ENCODE measurements at regions not wholly inside any gene's neighbourhood (a gene's known extent, or its start where the extent isn't known, plus 50 kb on each side); places are given as distances from the start of the nearest gene placed in this dataset.

DNA sequence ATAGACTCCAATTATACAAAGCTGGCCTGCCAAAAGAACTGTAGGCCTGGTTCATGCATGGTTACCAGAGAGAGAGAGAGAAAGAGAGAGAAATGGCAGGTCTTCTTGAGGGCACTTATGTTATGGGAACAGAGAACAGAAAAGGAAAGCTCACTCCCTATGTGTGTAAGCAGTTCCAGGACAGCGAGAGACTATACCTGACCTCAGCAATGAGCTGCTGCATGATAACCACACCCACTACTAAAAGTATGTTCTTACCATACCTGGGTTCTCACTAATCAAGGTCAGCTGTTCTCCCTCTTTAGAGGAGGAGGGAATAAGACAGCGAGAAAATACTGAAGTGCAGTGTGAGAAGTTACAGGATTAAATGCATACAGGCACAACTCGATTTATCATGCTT, 583.3 kb downstream of the GBA3 start:
- Histone ChIP-seq H3K4me3 (ENCODE audit: low read length) (no peak overlapping the region), H3K27ac (ENCODE audit: low read depth, low read length) (no peak overlapping the region), H3K4me1 (ENCODE audit: insufficient read depth, low read length) (no peaks in the 10 kb centered on the region), H3K36me3 (ENCODE audit: insufficient read depth, low read length) (no peaks in the 10 kb centered on the region), H3K9me3 (ENCODE audit: low read length) (no peaks in the 10 kb centered on the region), H3K27me3 (ENCODE audit: insufficient read depth, low read length, poor library complexity, severe bottlenecking) (no peaks in the 10 kb centered on the region)
- Mint-ChIP-seq H3K27me3 (no peaks in the 10 kb centered on the region), H3K27ac (no peak overlapping the region), H3K9me3 (peaks cover 0 to 22% (median 6%) of the 10 kb centered on the region in 5 donors), H3K36me3 (no peaks in the 10 kb centered on the region), H3K4me1 (no peaks in the 10 kb centered on the region), H3K4me3 (no peak overlapping the region)
- no peak for DNase-seq
- POLR2A ChIA-PET: no interaction called here
- CTCF ChIA-PET: no interaction called here

DNA sequence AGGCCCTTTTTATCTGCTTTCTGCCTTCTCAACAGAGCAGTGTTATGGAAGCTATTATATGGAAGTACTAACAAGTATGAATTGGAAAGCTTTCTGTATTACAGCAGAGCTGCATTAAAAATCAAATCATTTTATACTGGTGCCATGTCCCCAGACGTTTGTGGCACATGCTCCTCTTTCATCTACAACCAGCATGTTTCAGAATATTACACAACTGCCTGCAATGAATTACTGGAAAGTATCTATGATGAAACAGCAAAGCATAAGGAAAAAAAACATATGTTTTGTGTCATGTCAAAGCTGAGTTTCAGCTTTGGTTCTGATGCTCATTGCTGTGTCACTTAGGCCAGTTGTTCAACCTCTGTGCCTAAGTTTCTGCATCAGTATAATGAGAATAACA, 576.8 kb downstream of the GBA3 start:
- no peaks in the 10 kb centered on the region for H3K9me3 ChIP-seq (ENCODE audit: low read length)
- H3K27me3 ChIP-seq (ENCODE audit: insufficient read depth, low read length, poor library complexity, severe bottlenecking): no peaks in the 10 kb centered on the region
- no peak overlapping the region for H3K27ac ChIP-seq (ENCODE audit: low read depth, low read length)
- no peaks in the 10 kb centered on the region for H3K4me1 ChIP-seq (ENCODE audit: insufficient read depth, low read length)
- no peaks in the 10 kb centered on the region for H3K36me3 Mint-ChIP-seq
- H3K4me1 Mint-ChIP-seq: no peaks in the 10 kb centered on the region
- DNase-seq: no peak
- ChIA-PET CTCF (no interaction called here), POLR2A (no interaction called here)
- peaks cover 4 to 18% (median 7%) of the 10 kb centered on the region in 5 donors for H3K9me3 Mint-ChIP-seq
- no peaks in the 10 kb centered on the region for H3K36me3 ChIP-seq (ENCODE audit: insufficient read depth, low read length)
- no peak overlapping the region for H3K27ac Mint-ChIP-seq
- H3K4me3 Mint-ChIP-seq: no peak overlapping the region
- no peak overlapping the region for H3K4me3 ChIP-seq (ENCODE audit: low read length)
- no peaks in the 10 kb centered on the region for H3K27me3 Mint-ChIP-seq

GRCh38 chr4:23268072-23268771, 575.5 kb downstream of the GBA3 start:
- Histone ChIP-seq H3K9me3 (ENCODE audit: low read length) (no peaks in the 10 kb centered on the region), H3K4me3 (ENCODE audit: low read length) (no peak overlapping the region), H3K36me3 (ENCODE audit: insufficient read depth, low read length) (no peaks in the 10 kb centered on the region), H3K4me1 (ENCODE audit: insufficient read depth, low read length) (no peaks in the 10 kb centered on the region), H3K27me3 (ENCODE audit: insufficient read depth, low read length, poor library complexity, severe bottlenecking) (no peaks in the 10 kb centered on the region), H3K27ac (ENCODE audit: low read depth, low read length) (no peak overlapping the region)
- no peaks in the 10 kb centered on the region for H3K27me3 Mint-ChIP-seq
- H3K9me3 Mint-ChIP-seq: peaks cover 4 to 16% (median 7%) of the 10 kb centered on the region in 5 donors
- no peak overlapping the region for H3K4me3 Mint-ChIP-seq
- CTCF ChIA-PET: no interaction called here
- no peaks in the 10 kb centered on the region for H3K36me3 Mint-ChIP-seq
- POLR2A ChIA-PET: no interaction called here
- no peak for DNase-seq
- no peaks in the 10 kb centered on the region for H3K4me1 Mint-ChIP-seq
- no peak overlapping the region for H3K27ac Mint-ChIP-seq

- H3K36me3 Mint-ChIP-seq: no peaks in the 10 kb centered on the region
- no peak overlapping the region for H3K27ac Mint-ChIP-seq
- H3K4me1 ChIP-seq (ENCODE audit: insufficient read depth, low read length): no peaks in the 10 kb centered on the region
- H3K4me3 ChIP-seq (ENCODE audit: low read length): no peak overlapping the region
- CTCF ChIA-PET: no interaction called here
- no peaks in the 10 kb centered on the region for H3K36me3 ChIP-seq (ENCODE audit: insufficient read depth, low read length)
- no peaks in the 10 kb centered on the region for H3K27me3 Mint-ChIP-seq
- POLR2A ChIA-PET: no interaction called here
- H3K9me3 Mint-ChIP-seq: peaks cover 3 to 15% (median 8%) of the 10 kb centered on the region in 5 donors
- H3K27ac ChIP-seq (ENCODE audit: low read depth, low read length): no peak overlapping the region
- H3K27me3 ChIP-seq (ENCODE audit: insufficient read depth, low read length, poor library complexity, severe bottlenecking): no peaks in the 10 kb centered on the region
- no peaks in the 10 kb centered on the region for H3K9me3 ChIP-seq (ENCODE audit: low read length)
- H3K4me1 Mint-ChIP-seq: no peaks in the 10 kb centered on the region
- H3K4me3 Mint-ChIP-seq: no peak overlapping the region
- no peak for DNase-seq
These were observed 573.7 kb downstream of the GBA3 start for GRCh38 chr4:23266401-23266800.

GRCh38 chr4:23260511-23260910, 567.8 kb downstream of the GBA3 start:
- Mint-ChIP-seq H3K9me3 (peaks cover 0 to 8% (median 5%) of the 10 kb centered on the region in 5 donors), H3K36me3 (no peaks in the 10 kb centered on the region), H3K4me1 (no peaks in the 10 kb centered on the region), H3K4me3 (no peak overlapping the region), H3K27me3 (no peaks in the 10 kb centered on the region), H3K27ac (no peak overlapping the region)
- DNase-seq: no peak
- Histone ChIP-seq H3K4me1 (ENCODE audit: insufficient read depth, low read length) (no peaks in the 10 kb centered on the region), H3K36me3 (ENCODE audit: insufficient read depth, low read length) (no peaks in the 10 kb centered on the region), H3K27ac (ENCODE audit: low read depth, low read length) (no peak overlapping the region), H3K27me3 (ENCODE audit: insufficient read depth, low read length, poor library complexity, severe bottlenecking) (no peaks in the 10 kb centered on the region), H3K4me3 (ENCODE audit: low read length) (no peak overlapping the region), H3K9me3 (ENCODE audit: low read length) (no peaks in the 10 kb centered on the region)
- ChIA-PET POLR2A (no interaction called here), CTCF (no interaction called here)

GRCh38 chr4:23245203-23245832, 552.6 kb downstream of the GBA3 start:
- Mint-ChIP-seq H3K9me3 (peaks cover 4 to 17% (median 11%) of the 10 kb centered on the region in 5 donors), H3K36me3 (peaks cover 0 to 2% (median 0%) of the 10 kb centered on the region in 3 donors), H3K27ac (no peak overlapping the region), H3K4me1 (no peaks in the 10 kb centered on the region), H3K27me3 (no peaks in the 10 kb centered on the region), H3K4me3 (no peak overlapping the region)
- no peak for DNase-seq
- Histone ChIP-seq H3K9me3 (ENCODE audit: low read length) (no peaks in the 10 kb centered on the region), H3K27me3 (ENCODE audit: insufficient read depth, low read length, poor library complexity, severe bottlenecking) (no peaks in the 10 kb centered on the region), H3K4me1 (ENCODE audit: insufficient read depth, low read length) (no peaks in the 10 kb centered on the region), H3K4me3 (ENCODE audit: low read length) (no peak overlapping the region), H3K27ac (ENCODE audit: low read depth, low read length) (no peak overlapping the region), H3K36me3 (ENCODE audit: insufficient read depth, low read length) (no peaks in the 10 kb centered on the region)
- POLR2A ChIA-PET: no interaction called here
- CTCF ChIA-PET: no interaction called here

GRCh38 chr4:23242962-23243361, 550.2 kb downstream of the GBA3 start:
- POLR2A ChIA-PET: no interaction called here
- no peak overlapping the region for H3K4me3 Mint-ChIP-seq

DNA sequence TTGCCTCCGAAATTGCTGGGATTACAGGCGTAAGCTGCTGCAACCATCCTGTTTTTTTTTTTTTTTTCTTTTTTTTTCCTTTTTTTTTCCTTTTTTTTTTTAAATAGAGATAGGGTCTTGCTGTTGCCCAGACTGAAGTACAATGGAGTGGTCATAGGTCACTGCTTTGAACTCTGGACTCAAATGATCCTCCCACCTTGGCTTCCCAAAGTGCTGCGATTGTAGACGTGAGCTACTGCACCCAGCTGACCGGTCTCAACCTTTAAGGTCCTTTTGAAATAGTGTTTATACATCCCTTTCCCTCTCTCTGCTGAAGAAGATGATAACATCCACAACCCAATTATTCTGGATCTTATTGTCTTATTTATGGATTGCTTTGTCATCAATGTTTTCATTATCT, 548.7 kb downstream of the GBA3 start:
- H3K36me3 Mint-ChIP-seq: peaks cover 0 to 2% (median 0%) of the 10 kb centered on the region in 3 donors

More at GRCh38 chr4:23242962-23243361, 550.2 kb downstream of the GBA3 start:
- no peak overlapping the region for H3K4me3 ChIP-seq (ENCODE audit: low read length)
- no peaks in the 10 kb centered on the region for H3K4me1 Mint-ChIP-seq
- no peak overlapping the region for H3K27ac ChIP-seq (ENCODE audit: low read depth, low read length)
- peaks cover 0 to 2% (median 0%) of the 10 kb centered on the region in 3 donors for H3K36me3 Mint-ChIP-seq
- H3K27me3 Mint-ChIP-seq: no peaks in the 10 kb centered on the region
- no peak for DNase-seq
- no peaks in the 10 kb centered on the region for H3K4me1 ChIP-seq (ENCODE audit: insufficient read depth, low read length)
- no peaks in the 10 kb centered on the region for H3K9me3 ChIP-seq (ENCODE audit: low read length)
- H3K36me3 ChIP-seq (ENCODE audit: insufficient read depth, low read length): no peaks in the 10 kb centered on the region
- no peak overlapping the region for H3K27ac Mint-ChIP-seq
- no peaks in the 10 kb centered on the region for H3K27me3 ChIP-seq (ENCODE audit: insufficient read depth, low read length, poor library complexity, severe bottlenecking)
- CTCF ChIA-PET: no interaction called here
- H3K9me3 Mint-ChIP-seq: peaks cover 4 to 25% (median 20%) of the 10 kb centered on the region in 5 donors

More for the DNA sequence above, 548.7 kb downstream of the GBA3 start:
- no peaks in the 10 kb centered on the region for H3K27me3 Mint-ChIP-seq
- H3K27me3 ChIP-seq (ENCODE audit: insufficient read depth, low read length, poor library complexity, severe bottlenecking): no peaks in the 10 kb centered on the region
- no peaks in the 10 kb centered on the region for H3K36me3 ChIP-seq (ENCODE audit: insufficient read depth, low read length)
- ChIA-PET CTCF (interaction anchor here (0.6 kb wide), 1 partner anchor 9 kb away, joined by 3 read pairs; no protein-coding TSS in a partner anchor), POLR2A (no interaction called here)
- no peak overlapping the region for H3K27ac ChIP-seq (ENCODE audit: low read depth, low read length)
- H3K4me1 Mint-ChIP-seq: no peaks in the 10 kb centered on the region
- H3K27ac Mint-ChIP-seq: no peak overlapping the region
- DNase-seq: no peak
- no peaks in the 10 kb centered on the region for H3K4me1 ChIP-seq (ENCODE audit: insufficient read depth, low read length)
- peaks cover 5 to 23% (median 17%) of the 10 kb centered on the region in 5 donors for H3K9me3 Mint-ChIP-seq
- no peak overlapping the region for H3K4me3 Mint-ChIP-seq
- no peak overlapping the region for H3K4me3 ChIP-seq (ENCODE audit: low read length)
- no peaks in the 10 kb centered on the region for H3K9me3 ChIP-seq (ENCODE audit: low read length)
